ENCODE measurements at regions not wholly inside any gene's neighbourhood (a gene's known extent, or its start where the extent isn't known, plus 50 kb on each side); places are given as distances from the start of the nearest gene placed in this dataset.

- H3K9ac ChIP-seq (ENCODE audit: low read length) = no peak overlapping the region
- no peak for DNase-seq (ENCODE audit: low read depth)
- no peaks in the 10 kb centered on the region for H3K9me3 ChIP-seq (ENCODE audit: control insufficient read depth, low read length)
- no peaks in the 10 kb centered on the region for H3K36me3 ChIP-seq (ENCODE audit: control insufficient read depth, insufficient read depth, low read length, severe bottlenecking)
- H3K4me3 ChIP-seq (ENCODE audit: low read length) = no peak overlapping the region
- H3K4me1 ChIP-seq (ENCODE audit: control insufficient read depth, insufficient read depth, low read length) = peaks cover 6% of the 10 kb centered on the region
- peaks cover 19% of the 10 kb centered on the region for H3K27me3 ChIP-seq (replicated peaks; ENCODE audit: control insufficient read depth, insufficient read depth, low read length)
Measured at GRCh38 chrX:43553257-43553656, 102.8 kb upstream of the MAOA start.

GRCh38 chrX:43556207-43556606, 99.9 kb upstream of the MAOA start:
- Histone ChIP-seq H3K9ac (ENCODE audit: low read length) (no peak overlapping the region), H3K4me1 (ENCODE audit: control insufficient read depth, insufficient read depth, low read length) (peaks cover 6% of the 10 kb centered on the region), H3K27me3 (replicated peaks; ENCODE audit: control insufficient read depth, insufficient read depth, low read length) (peaks cover 11% of the 10 kb centered on the region), H3K4me3 (ENCODE audit: low read length) (no peak overlapping the region), H3K9me3 (ENCODE audit: control insufficient read depth, low read length) (no peaks in the 10 kb centered on the region), H3K36me3 (ENCODE audit: control insufficient read depth, insufficient read depth, low read length, severe bottlenecking) (no peaks in the 10 kb centered on the region)
- DNase-seq (ENCODE audit: low read depth) = no peak

- H3K9me3 ChIP-seq (ENCODE audit: control insufficient read depth, low read length) = no peaks in the 10 kb centered on the region
- no peaks in the 10 kb centered on the region for H3K36me3 ChIP-seq (ENCODE audit: control insufficient read depth, insufficient read depth, low read length, severe bottlenecking)
- peak overlapping the region; percentile 2 for H3K4me3 ChIP-seq (ENCODE audit: low read length)
- peaks cover 4% of the 10 kb centered on the region for H3K27me3 ChIP-seq (replicated peaks; ENCODE audit: control insufficient read depth, insufficient read depth, low read length)
- H3K4me1 ChIP-seq (ENCODE audit: control insufficient read depth, insufficient read depth, low read length) = no peaks in the 10 kb centered on the region
- no peak overlapping the region for H3K9ac ChIP-seq (ENCODE audit: low read length)
- DNase-seq (ENCODE audit: low read depth) = peak; percentile 69
Measured at GRCh38 chrX:43557792-43558191, 98.3 kb upstream of the MAOA start.

GRCh38 chrX:43559644-43560043, 96.5 kb upstream of the MAOA start:
- Histone ChIP-seq H3K4me3 (ENCODE audit: low read length) (no peak overlapping the region), H3K4me1 (ENCODE audit: control insufficient read depth, insufficient read depth, low read length) (no peaks in the 10 kb centered on the region), H3K27me3 (replicated peaks; ENCODE audit: control insufficient read depth, insufficient read depth, low read length) (peaks cover 4% of the 10 kb centered on the region), H3K36me3 (ENCODE audit: control insufficient read depth, insufficient read depth, low read length, severe bottlenecking) (no peaks in the 10 kb centered on the region), H3K9ac (ENCODE audit: low read length) (no peak overlapping the region), H3K9me3 (ENCODE audit: control insufficient read depth, low read length) (peaks cover 4% of the 10 kb centered on the region)
- DNase-seq (ENCODE audit: low read depth) = peak; percentile 72

GRCh38 chrX:43560247-43560946, 95.7 kb upstream of the MAOA start:
- Histone ChIP-seq H3K27me3 (replicated peaks; ENCODE audit: control insufficient read depth, insufficient read depth, low read length) (peaks cover 4% of the 10 kb centered on the region), H3K4me3 (ENCODE audit: low read length) (no peak overlapping the region), H3K4me1 (ENCODE audit: control insufficient read depth, insufficient read depth, low read length) (no peaks in the 10 kb centered on the region), H3K9me3 (ENCODE audit: control insufficient read depth, low read length) (peaks cover 4% of the 10 kb centered on the region), H3K9ac (ENCODE audit: low read length) (no peak overlapping the region), H3K36me3 (ENCODE audit: control insufficient read depth, insufficient read depth, low read length, severe bottlenecking) (no peaks in the 10 kb centered on the region)
- no peak for DNase-seq (ENCODE audit: low read depth)

GRCh38 chrX:43562372-43562771, 93.7 kb upstream of the MAOA start:
- no peak overlapping the region for H3K4me3 ChIP-seq (ENCODE audit: low read length)
- no peaks in the 10 kb centered on the region for H3K4me1 ChIP-seq (ENCODE audit: control insufficient read depth, insufficient read depth, low read length)
- peaks cover 4% of the 10 kb centered on the region for H3K9me3 ChIP-seq (ENCODE audit: control insufficient read depth, low read length)
- H3K36me3 ChIP-seq (ENCODE audit: control insufficient read depth, insufficient read depth, low read length, severe bottlenecking) = no peaks in the 10 kb centered on the region
- H3K27me3 ChIP-seq (replicated peaks; ENCODE audit: control insufficient read depth, insufficient read depth, low read length) = no peaks in the 10 kb centered on the region
- no peak for DNase-seq (ENCODE audit: low read depth)
- no peak overlapping the region for H3K9ac ChIP-seq (ENCODE audit: low read length)

- no peaks in the 10 kb centered on the region for H3K36me3 ChIP-seq (ENCODE audit: control insufficient read depth, insufficient read depth, low read length, severe bottlenecking)
- H3K27me3 ChIP-seq (replicated peaks; ENCODE audit: control insufficient read depth, insufficient read depth, low read length) = no peaks in the 10 kb centered on the region
- no peak overlapping the region for H3K4me3 ChIP-seq (ENCODE audit: low read length)
- no peak for DNase-seq (ENCODE audit: low read depth)
- peaks cover 4% of the 10 kb centered on the region for H3K9me3 ChIP-seq (ENCODE audit: control insufficient read depth, low read length)
- no peak overlapping the region for H3K9ac ChIP-seq (ENCODE audit: low read length)
- no peaks in the 10 kb centered on the region for H3K4me1 ChIP-seq (ENCODE audit: control insufficient read depth, insufficient read depth, low read length)
Measured at GRCh38 chrX:43564953-43565352, 91.1 kb upstream of the MAOA start.

DNA sequence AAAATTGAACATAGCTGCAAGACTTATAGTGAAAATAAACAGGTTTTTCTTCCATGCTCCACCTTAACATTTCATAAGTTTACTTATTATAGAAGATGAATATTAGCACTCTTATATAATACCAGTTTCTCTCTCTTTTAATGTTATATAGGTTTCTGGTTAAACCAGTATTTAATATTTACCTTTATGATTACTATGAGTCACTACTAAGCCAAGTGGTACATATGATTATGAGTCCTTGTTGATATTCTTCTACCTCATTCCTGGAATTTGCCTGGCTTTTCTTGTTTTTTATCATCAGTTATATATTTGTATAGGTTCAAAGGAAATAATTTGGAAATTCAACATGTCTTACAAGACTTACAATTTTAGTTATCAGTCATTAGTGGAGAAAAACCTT, 89.9 kb upstream of the MAOA start:
- Histone ChIP-seq H3K36me3 (ENCODE audit: control insufficient read depth, insufficient read depth, low read length, severe bottlenecking) (no peaks in the 10 kb centered on the region), H3K9ac (ENCODE audit: low read length) (no peak overlapping the region)

DNA sequence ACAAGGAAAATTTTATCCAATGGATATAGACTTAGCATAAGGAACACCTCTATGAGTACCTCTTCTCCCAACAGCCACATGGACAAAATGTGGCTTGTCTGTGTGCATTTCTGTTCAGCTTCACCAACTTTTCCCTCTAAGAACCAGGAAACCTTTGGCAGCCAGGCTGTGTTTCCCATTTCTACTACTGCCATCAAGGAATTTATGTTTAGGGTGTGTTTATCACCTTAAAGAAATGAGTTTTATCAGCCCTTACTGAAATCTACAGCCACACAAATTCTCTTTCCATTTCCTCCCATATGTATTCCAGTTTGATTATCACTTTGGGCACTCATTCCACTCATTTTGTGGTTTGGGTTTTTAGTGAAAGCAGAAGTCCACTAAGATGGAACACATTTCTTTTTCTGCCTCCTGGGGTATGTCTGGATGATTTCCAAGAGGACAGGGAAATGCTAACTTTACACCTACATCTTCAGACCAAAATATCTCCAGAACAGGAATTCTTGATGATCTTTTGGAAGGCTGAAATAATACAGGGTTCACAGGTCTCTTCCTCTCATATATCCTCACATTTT, 82.6 kb upstream of the MAOA start:
- no peaks in the 10 kb centered on the region for H3K9me3 ChIP-seq (ENCODE audit: control insufficient read depth, low read length)
- no peaks in the 10 kb centered on the region for H3K4me1 ChIP-seq (ENCODE audit: control insufficient read depth, insufficient read depth, low read length)
- H3K36me3 ChIP-seq (ENCODE audit: control insufficient read depth, insufficient read depth, low read length, severe bottlenecking) = no peaks in the 10 kb centered on the region
- no peak for DNase-seq (ENCODE audit: low read depth)
- peaks cover 6% of the 10 kb centered on the region for H3K27me3 ChIP-seq (replicated peaks; ENCODE audit: control insufficient read depth, insufficient read depth, low read length)
- H3K4me3 ChIP-seq (ENCODE audit: low read length) = no peak overlapping the region
- no peak overlapping the region for H3K9ac ChIP-seq (ENCODE audit: low read length)

More for the DNA sequence above, 89.9 kb upstream of the MAOA start:
- peaks cover 4% of the 10 kb centered on the region for H3K9me3 ChIP-seq (ENCODE audit: control insufficient read depth, low read length)
- DNase-seq (ENCODE audit: low read depth) = no peak
- no peaks in the 10 kb centered on the region for H3K4me1 ChIP-seq (ENCODE audit: control insufficient read depth, insufficient read depth, low read length)
- no peak overlapping the region for H3K4me3 ChIP-seq (ENCODE audit: low read length)
- no peaks in the 10 kb centered on the region for H3K27me3 ChIP-seq (replicated peaks; ENCODE audit: control insufficient read depth, insufficient read depth, low read length)

DNA sequence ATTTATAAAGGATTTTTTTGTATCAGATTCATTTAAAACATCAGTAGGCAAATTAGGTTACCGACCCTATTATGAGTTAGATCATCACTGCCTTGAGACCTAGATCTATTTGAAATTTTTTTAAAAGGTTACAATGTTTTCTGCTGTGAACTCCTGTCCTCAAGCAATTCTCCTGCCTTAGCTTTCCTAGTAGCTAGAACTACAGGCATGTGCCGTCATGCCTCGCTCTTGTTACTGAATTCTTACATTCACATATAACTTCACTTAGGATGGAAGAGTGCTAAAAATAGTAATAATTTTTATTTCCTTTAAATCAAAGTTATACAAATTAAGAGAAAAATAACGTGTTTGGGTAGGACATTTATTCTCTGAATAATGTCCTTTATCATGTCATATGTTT, 75.5 kb upstream of the MAOA start:
- DNase-seq (ENCODE audit: low read depth) = no peak
- Histone ChIP-seq H3K27me3 (replicated peaks; ENCODE audit: control insufficient read depth, insufficient read depth, low read length) (peaks cover 24% of the 10 kb centered on the region), H3K4me1 (ENCODE audit: control insufficient read depth, insufficient read depth, low read length) (peaks cover 14% of the 10 kb centered on the region), H3K4me3 (ENCODE audit: low read length) (no peak overlapping the region), H3K9me3 (ENCODE audit: control insufficient read depth, low read length) (no peaks in the 10 kb centered on the region), H3K36me3 (ENCODE audit: control insufficient read depth, insufficient read depth, low read length, severe bottlenecking) (no peaks in the 10 kb centered on the region), H3K9ac (ENCODE audit: low read length) (no peak overlapping the region)

- peaks cover 24% of the 10 kb centered on the region for H3K27me3 ChIP-seq (replicated peaks; ENCODE audit: control insufficient read depth, insufficient read depth, low read length)
- H3K9me3 ChIP-seq (ENCODE audit: control insufficient read depth, low read length) = no peaks in the 10 kb centered on the region
- H3K9ac ChIP-seq (ENCODE audit: low read length) = no peak overlapping the region
- no peak for DNase-seq (ENCODE audit: low read depth)
- no peak overlapping the region for H3K4me3 ChIP-seq (ENCODE audit: low read length)
- no peaks in the 10 kb centered on the region for H3K36me3 ChIP-seq (ENCODE audit: control insufficient read depth, insufficient read depth, low read length, severe bottlenecking)
- peaks cover 14% of the 10 kb centered on the region for H3K4me1 ChIP-seq (ENCODE audit: control insufficient read depth, insufficient read depth, low read length)
Measured at GRCh38 chrX:43581167-43581566, 74.9 kb upstream of the MAOA start.

All from adipocyte (in vitro differentiated cells).